Endodermal cell (in vitro differentiated cells): ENCODE measurements at regions not wholly inside any gene's neighbourhood (a gene's known extent, or its start where the extent isn't known, plus 50 kb on each side); places are given as distances from the start of the nearest gene placed in this dataset.
A peak's percentile ranks its signal among the peaks of the same experiment; 100 is the strongest.
"Not testable (repeated sequence)": the region's sequence is repeated elsewhere in the genome, so short reads cannot be mapped to it uniquely, and the experiment has no call there.

Source experiments
- DNase-seq: peaks from one replicate; pipeline ENCODE4 v3.0.0-alpha.2; 2017
- H3K27ac ChIP-seq: 2 replicates; pipeline ENCODE4 v1.5.1; 2013; ENCODE audit warnings: mild to moderate bottlenecking, low read depth, low read length, moderate library complexity
- H3K27me3 ChIP-seq: 2 replicates; pipeline ENCODE4 v1.6.1; 2013; ENCODE audit warnings: mild to moderate bottlenecking, low read length, moderate library complexity; ENCODE audit not compliant: insufficient read depth, control insufficient read depth, poor library complexity, severe bottlenecking
- H3K36me3 ChIP-seq: 2 replicates; pipeline ENCODE4 v1.7.0; 2013; ENCODE audit warnings: mild to moderate bottlenecking, low read length, moderate library complexity; ENCODE audit not compliant: control insufficient read depth, insufficient read depth
- H3K4me1 ChIP-seq: one replicate; pipeline ENCODE4 v1.7.0; 2013; ENCODE audit warnings: low read length; ENCODE audit not compliant: control insufficient read depth, insufficient read depth
- H3K4me3 ChIP-seq: 2 replicates; pipeline ENCODE4 v1.5.1; 2013; ENCODE audit warnings: mild to moderate bottlenecking, low read length, moderate library complexity
- H3K9ac ChIP-seq: 2 replicates; pipeline ENCODE4 v1.6.1; 2013; ENCODE audit warnings: mild to moderate bottlenecking, low read length, moderate library complexity; ENCODE audit not compliant: poor library complexity, severe bottlenecking; ENCODE audit errors: extremely low read depth
- H3K9me3 ChIP-seq: 2 replicates; pipeline ENCODE4 v1.6.1; 2013; ENCODE audit warnings: mild to moderate bottlenecking, low read length, moderate library complexity; ENCODE audit not compliant: control insufficient read depth
- H3K27ac Mint-ChIP-seq: 2 replicates; pipeline ENCODE4 v1.8.0; 2020; ENCODE audit warnings: mixed read lengths
- H3K27me3 Mint-ChIP-seq: 2 replicates; pipeline ENCODE4 v1.8.0; 2021; ENCODE audit warnings: mild to moderate bottlenecking, mixed read lengths; ENCODE audit not compliant: insufficient read depth
- H3K36me3 Mint-ChIP-seq: 2 replicates; pipeline ENCODE4 v1.8.0; 2020; ENCODE audit warnings: low read depth, mixed read lengths
- H3K4me1 Mint-ChIP-seq: 2 replicates; pipeline ENCODE4 v1.8.0; 2020; ENCODE audit warnings: mixed read lengths
- H3K4me3 Mint-ChIP-seq: 2 replicates; pipeline ENCODE4 v1.8.0; 2020; ENCODE audit warnings: mild to moderate bottlenecking, moderate library complexity, mixed read lengths
- H3K9me3 Mint-ChIP-seq: 2 replicates; pipeline ENCODE4 v1.8.0; 2020; ENCODE audit warnings: mild to moderate bottlenecking, mixed read lengths
- WGBS, 2 experiments: methylation state at CpG; one replicate each; pipeline versions ENCODE4 v1.1.5 to v1.1.7; 2013; ENCODE audit warnings: missing lambda C conversion rate in 2 of 2, mixed read lengths in 1 of 2; ENCODE audit not compliant: insufficient coverage in 1 of 2, insufficient read length in 1 of 2; 5-methylcytosine and 5-hydroxymethylcytosine counted together
- TF ChIP-seq, protein P1 (sequence below): fragments of 200-600 bp; sonication (generic); conservative IDR thresholded peaks from 2 replicates; pipeline ENCODE4 v1.5.0; 2021; ENCODE audit warnings: antibody characterized with exemption, mild to moderate bottlenecking

DNA sequence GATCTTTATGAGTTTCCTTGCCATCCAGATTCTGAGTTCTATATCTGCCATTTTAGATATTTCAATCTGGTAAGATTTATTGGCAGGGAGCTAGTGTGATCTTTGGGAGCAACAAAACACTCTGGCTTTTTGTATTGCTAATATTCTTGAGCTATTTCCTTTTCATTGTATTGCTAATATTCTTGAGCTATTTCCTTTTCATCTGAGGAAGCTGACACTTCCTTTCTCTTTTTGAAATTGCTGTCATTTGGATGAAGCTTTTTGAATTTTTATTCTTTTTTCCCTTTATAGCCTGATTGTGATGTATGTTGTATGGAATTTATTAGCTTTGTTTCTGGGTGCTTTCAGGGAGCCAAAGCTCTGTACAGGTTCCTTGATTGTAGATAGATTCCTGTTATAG, 873.5 kb upstream of the ATXN8OS start:
- H3K4me3 Mint-ChIP-seq = no peak overlapping the region
- H3K36me3 ChIP-seq = no peaks in the 10 kb centered on the region
- no peak overlapping the region for H3K4me3 ChIP-seq
- peaks cover 13% of the 10 kb centered on the region for H3K9me3 Mint-ChIP-seq
- H3K4me1 ChIP-seq = no peaks in the 10 kb centered on the region
- no peak overlapping the region for H3K27ac ChIP-seq
- TF ChIP-seq, protein P1, sequence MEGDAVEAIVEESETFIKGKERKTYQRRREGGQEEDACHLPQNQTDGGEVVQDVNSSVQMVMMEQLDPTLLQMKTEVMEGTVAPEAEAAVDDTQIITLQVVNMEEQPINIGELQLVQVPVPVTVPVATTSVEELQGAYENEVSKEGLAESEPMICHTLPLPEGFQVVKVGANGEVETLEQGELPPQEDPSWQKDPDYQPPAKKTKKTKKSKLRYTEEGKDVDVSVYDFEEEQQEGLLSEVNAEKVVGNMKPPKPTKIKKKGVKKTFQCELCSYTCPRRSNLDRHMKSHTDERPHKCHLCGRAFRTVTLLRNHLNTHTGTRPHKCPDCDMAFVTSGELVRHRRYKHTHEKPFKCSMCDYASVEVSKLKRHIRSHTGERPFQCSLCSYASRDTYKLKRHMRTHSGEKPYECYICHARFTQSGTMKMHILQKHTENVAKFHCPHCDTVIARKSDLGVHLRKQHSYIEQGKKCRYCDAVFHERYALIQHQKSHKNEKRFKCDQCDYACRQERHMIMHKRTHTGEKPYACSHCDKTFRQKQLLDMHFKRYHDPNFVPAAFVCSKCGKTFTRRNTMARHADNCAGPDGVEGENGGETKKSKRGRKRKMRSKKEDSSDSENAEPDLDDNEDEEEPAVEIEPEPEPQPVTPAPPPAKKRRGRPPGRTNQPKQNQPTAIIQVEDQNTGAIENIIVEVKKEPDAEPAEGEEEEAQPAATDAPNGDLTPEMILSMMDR = no peak
- H3K27me3 ChIP-seq = no peaks in the 10 kb centered on the region
- no peaks in the 10 kb centered on the region for H3K27me3 Mint-ChIP-seq
- H3K4me1 Mint-ChIP-seq = no peaks in the 10 kb centered on the region
- no peak overlapping the region for H3K9ac ChIP-seq
- H3K27ac Mint-ChIP-seq = peak overlapping the region; percentile 42
- DNase-seq = no peak
- peaks cover 8% of the 10 kb centered on the region for H3K36me3 Mint-ChIP-seq
- no peaks in the 10 kb centered on the region for H3K9me3 ChIP-seq

DNA sequence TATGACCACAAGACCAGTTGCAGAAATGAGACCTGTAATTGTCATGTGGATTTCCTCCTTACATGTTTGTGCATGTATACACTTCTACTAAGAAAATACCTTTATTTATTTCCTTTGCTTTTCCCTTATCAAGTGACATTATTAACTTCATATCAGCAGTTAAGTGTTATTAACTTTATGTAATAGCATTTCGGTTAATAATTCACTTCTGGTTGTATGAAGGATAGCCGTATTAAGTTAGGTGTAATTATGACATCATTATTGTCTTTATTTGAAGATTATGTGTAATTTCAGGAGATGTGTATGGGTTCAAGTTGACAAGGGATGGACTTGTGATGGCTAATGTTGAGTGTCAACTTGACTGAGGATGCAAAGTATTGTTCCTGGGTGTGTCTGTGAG, 881.2 kb upstream of the ATXN8OS start:
- H3K4me3 Mint-ChIP-seq = no peak overlapping the region
- peaks cover 4% of the 10 kb centered on the region for H3K36me3 Mint-ChIP-seq
- H3K27me3 Mint-ChIP-seq = no peaks in the 10 kb centered on the region
- Histone ChIP-seq H3K27me3 (no peaks in the 10 kb centered on the region), H3K9me3 (no peaks in the 10 kb centered on the region), H3K4me3 (no peak overlapping the region), H3K36me3 (no peaks in the 10 kb centered on the region), H3K27ac (no peak overlapping the region), H3K9ac (no peak overlapping the region), H3K4me1 (no peaks in the 10 kb centered on the region)
- H3K4me1 Mint-ChIP-seq = peaks cover 10% of the 10 kb centered on the region
- peaks cover 8% of the 10 kb centered on the region for H3K9me3 Mint-ChIP-seq
- TF ChIP-seq, protein P1 = no peak
- no peak overlapping the region for H3K27ac Mint-ChIP-seq
- WGBS, 2 experiments = 92% methylated on average over 2 of the region's 2 CpGs; no CpG with 5 or more reads in 1 of the 2 experiments
- no peak for DNase-seq

DNA sequence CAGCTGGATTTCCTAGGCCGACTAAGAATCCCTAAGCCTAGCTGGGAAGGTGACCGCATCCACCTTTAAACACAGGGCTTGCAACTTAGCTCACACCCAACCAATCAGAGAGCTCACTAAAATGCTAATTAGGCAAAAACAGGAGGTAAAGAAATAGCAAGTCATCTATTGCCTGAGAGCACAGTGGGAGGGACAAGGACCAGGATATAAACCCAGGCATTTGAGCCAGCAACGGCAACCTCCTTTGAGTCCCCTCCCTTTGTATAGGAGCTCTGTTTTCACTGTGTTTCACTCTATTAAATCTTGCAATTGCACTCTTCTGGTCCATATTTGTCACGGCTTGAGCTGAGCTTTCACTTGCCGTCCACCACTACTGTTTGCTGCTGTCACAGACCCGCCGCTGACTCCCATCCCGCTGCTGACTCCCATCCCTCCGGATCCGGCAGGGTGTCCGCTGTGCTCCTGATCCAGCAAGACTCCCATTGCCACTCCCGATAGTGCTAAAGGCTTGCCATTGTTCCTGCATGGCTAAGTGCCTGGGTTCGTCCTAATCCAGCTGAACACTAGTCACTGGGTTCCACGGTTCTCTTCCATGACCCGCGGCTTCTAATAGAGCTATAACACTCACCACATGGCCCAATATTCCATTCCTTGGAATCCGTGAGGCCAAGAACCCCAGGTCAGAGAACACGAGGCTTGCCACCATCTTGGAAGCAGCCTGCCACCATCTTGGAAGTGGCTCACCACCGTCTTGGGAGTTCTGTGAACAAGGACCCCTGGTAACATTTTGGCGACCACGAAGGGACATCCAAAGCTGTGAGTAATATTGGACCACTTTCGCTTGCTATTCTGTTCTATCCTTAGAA, 885.8 kb upstream of the ATXN8OS start:
- H3K27me3 ChIP-seq, H3K9ac ChIP-seq, H3K36me3 Mint-ChIP-seq, H3K4me1 ChIP-seq, H3K9me3 ChIP-seq, H3K36me3 ChIP-seq, H3K4me3 ChIP-seq, H3K27ac Mint-ChIP-seq, H3K4me3 Mint-ChIP-seq, H3K27ac ChIP-seq, H3K27me3 Mint-ChIP-seq, H3K9me3 Mint-ChIP-seq, DNase-seq: not testable (repeated sequence)
- WGBS, 2 experiments = 94 to 96% methylated on average over 16 to 21 of the region's 22 CpGs
- H3K4me1 Mint-ChIP-seq = peaks cover 10% of the 10 kb centered on the region

DNA sequence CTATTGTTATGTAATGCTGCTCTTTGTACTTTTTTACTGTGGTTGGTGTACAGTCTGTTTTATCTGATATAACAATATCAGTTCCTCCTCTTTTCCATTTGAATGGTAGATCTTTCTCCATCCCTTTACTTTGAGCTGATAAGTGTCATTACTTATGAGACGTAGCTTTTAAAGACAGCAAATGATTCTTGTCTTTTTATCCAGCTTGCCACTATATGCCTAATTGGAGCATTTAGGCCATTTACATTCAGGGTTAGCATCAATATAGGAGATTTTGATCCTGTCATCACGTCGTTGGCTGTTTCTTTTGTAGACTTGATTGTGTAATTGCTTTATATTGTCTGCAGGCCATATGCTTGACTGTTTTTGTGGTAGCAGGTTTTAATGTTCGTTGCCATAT, 894.2 kb upstream of the ATXN8OS start:
- Histone ChIP-seq H3K36me3 (no peaks in the 10 kb centered on the region), H3K4me3 (no peak overlapping the region), H3K9me3 (peaks cover 6% of the 10 kb centered on the region), H3K27ac (no peak overlapping the region), H3K4me1 (no peaks in the 10 kb centered on the region), H3K27me3 (no peaks in the 10 kb centered on the region), H3K9ac (no peak overlapping the region)
- TF ChIP-seq, protein P1 = no peak
- 50 to 91% methylated on average over 1 to 4 of the region's 4 CpGs for WGBS, 2 experiments
- H3K36me3 Mint-ChIP-seq = no peaks in the 10 kb centered on the region
- H3K27me3 Mint-ChIP-seq = no peaks in the 10 kb centered on the region
- no peaks in the 10 kb centered on the region for H3K9me3 Mint-ChIP-seq
- no peaks in the 10 kb centered on the region for H3K4me1 Mint-ChIP-seq
- no peak overlapping the region for H3K4me3 Mint-ChIP-seq
- H3K27ac Mint-ChIP-seq = no peak overlapping the region
- no peak for DNase-seq
